ENCODE measurements at regions not wholly inside any gene's neighbourhood (a gene's known extent, or its start where the extent isn't known, plus 50 kb on each side); places are given as distances from the start of the nearest gene placed in this dataset.

- intact Hi-C loops (cut with micrococcal nuclease), result no loop called here
- Histone ChIP-seq H3K27ac (replicated peaks) (no peak overlapping the region), H3K4me1 (no peaks in the 10 kb centered on the region), H3K9me3 (replicated peaks) (peaks cover 8% of the 10 kb centered on the region), H3K27me3 (ENCODE audit: low read depth) (peaks cover 52% of the 10 kb centered on the region), H3K36me3 (no peaks in the 10 kb centered on the region), H3K4me3 (no peak overlapping the region)
- TF ChIP-seq CTCF (IDR thresholded peaks at IDR 0.05; ENCODE audit: borderline replicate concordance), result no peak
- DNase-seq, result no peak
Measured at GRCh38 chr22:34973926-34974325, 92.0 kb upstream of the ISX start.

GRCh38 chr22:34975721-34976120 is 90.2 kb upstream of the ISX start:
- Histone ChIP-seq H3K27me3 (ENCODE audit: low read depth) (peaks cover 59% of the 10 kb centered on the region), H3K36me3 (no peaks in the 10 kb centered on the region), H3K27ac (replicated peaks) (no peak overlapping the region), H3K4me3 (no peak overlapping the region), H3K4me1 (no peaks in the 10 kb centered on the region), H3K9me3 (replicated peaks) (peaks cover 8% of the 10 kb centered on the region)
- no peak for TF ChIP-seq CTCF (IDR thresholded peaks at IDR 0.05; ENCODE audit: borderline replicate concordance)
- DNase-seq, result no peak
- intact Hi-C loops (cut with micrococcal nuclease), result no loop called here

GRCh38 chr22:34976474-34976873 is 89.5 kb upstream of the ISX start:
- no peaks in the 10 kb centered on the region for H3K4me1 ChIP-seq
- intact Hi-C loops (cut with micrococcal nuclease), result no loop called here
- H3K4me3 ChIP-seq, result no peak overlapping the region
- no peak overlapping the region for H3K27ac ChIP-seq (replicated peaks)
- TF ChIP-seq CTCF (IDR thresholded peaks at IDR 0.05; ENCODE audit: borderline replicate concordance), result no peak
- peaks cover 8% of the 10 kb centered on the region for H3K9me3 ChIP-seq (replicated peaks)
- H3K27me3 ChIP-seq (ENCODE audit: low read depth), result peaks cover 59% of the 10 kb centered on the region
- no peak for DNase-seq
- H3K36me3 ChIP-seq, result no peaks in the 10 kb centered on the region

- peaks cover 56% of the 10 kb centered on the region for H3K27me3 ChIP-seq (ENCODE audit: low read depth)
- intact Hi-C loops (cut with micrococcal nuclease), result no loop called here
Measured at GRCh38 chr22:34976886-34977285, 89.1 kb upstream of the ISX start.

GRCh38 chr22:34986523-34986922 is 79.4 kb upstream of the ISX start:
- Histone ChIP-seq H3K4me3 (no peak overlapping the region), H3K9me3 (replicated peaks) (peaks cover 53% of the 10 kb centered on the region), H3K4me1 (no peaks in the 10 kb centered on the region), H3K27ac (replicated peaks) (no peak overlapping the region), H3K36me3 (no peaks in the 10 kb centered on the region), H3K27me3 (ENCODE audit: low read depth) (peaks cover 40% of the 10 kb centered on the region)
- no peak for TF ChIP-seq CTCF (IDR thresholded peaks at IDR 0.05; ENCODE audit: borderline replicate concordance)
- intact Hi-C loops (cut with micrococcal nuclease), result no loop called here
- no peak for DNase-seq

More at GRCh38 chr22:34976886-34977285, 89.1 kb upstream of the ISX start:
- TF ChIP-seq CTCF (IDR thresholded peaks at IDR 0.05; ENCODE audit: borderline replicate concordance), result no peak
- H3K36me3 ChIP-seq, result no peaks in the 10 kb centered on the region
- no peak overlapping the region for H3K4me3 ChIP-seq
- peaks cover 8% of the 10 kb centered on the region for H3K9me3 ChIP-seq (replicated peaks)
- H3K4me1 ChIP-seq, result no peaks in the 10 kb centered on the region
- H3K27ac ChIP-seq (replicated peaks), result no peak overlapping the region
- DNase-seq, result no peak

- intact Hi-C loops (cut with micrococcal nuclease), result no loop called here
- H3K4me3 ChIP-seq, result no peak overlapping the region
- no peaks in the 10 kb centered on the region for H3K36me3 ChIP-seq
- no peaks in the 10 kb centered on the region for H3K4me1 ChIP-seq
- no peak overlapping the region for H3K27ac ChIP-seq (replicated peaks)
- no peak for DNase-seq
- no peak for TF ChIP-seq CTCF (IDR thresholded peaks at IDR 0.05; ENCODE audit: borderline replicate concordance)
- H3K9me3 ChIP-seq (replicated peaks), result peaks cover 34% of the 10 kb centered on the region
- H3K27me3 ChIP-seq (ENCODE audit: low read depth), result peaks cover 74% of the 10 kb centered on the region
Measured at GRCh38 chr22:34992672-34993071, 73.3 kb upstream of the ISX start.

Measured in left ventricle myocardium inferior (tissue), 1 donor.